Thoracic aorta (tissue), 2 donors: ENCODE measurements at regions not wholly inside any gene's neighbourhood (a gene's known extent, or its start where the extent isn't known, plus 50 kb on each side); places are given as distances from the start of the nearest gene placed in this dataset.
A peak's percentile ranks its signal among the peaks of the same experiment; 100 is the strongest.

Experiments
- ATAC-seq: fragments of 150-250 bp; one replicate; pipeline ENCODE4 v1.8.0; 2017; ENCODE audit warnings: low read depth; ENCODE audit not compliant: insufficient number of reproducible peaks, low FRiP score
- DNase-seq: peaks from one replicate; pipeline ENCODE4 v3.0.0-alpha.2; 2020; ENCODE audit warnings: low spot score
- H3K27ac ChIP-seq, 2 donors: fragments of 200-600 bp; sonication (generic); 1 replicate in 1 of 2; 2 replicates in 1 of 2; pipeline ENCODE4 v1.5.1; 2016; ENCODE audit warnings: mild to moderate bottlenecking in 2 of 2, moderate library complexity in 2 of 2
- H3K27me3 ChIP-seq: fragments of 200-600 bp; sonication (generic); replicated peaks from 2 replicates; pipeline ENCODE4 v1.6.0; 2016; ENCODE audit warnings: mild to moderate bottlenecking; ENCODE audit not compliant: insufficient read depth
- H3K36me3 ChIP-seq: fragments of 200-600 bp; sonication (generic); one replicate; pipeline ENCODE4 v1.5.1; 2016
- H3K4me1 ChIP-seq, 2 donors: fragments of 200-600 bp; sonication (generic); 1 replicate in 1 of 2; 2 replicates in 1 of 2; pipeline versions ENCODE4 v1.5.1 to v1.6.0; 2016; ENCODE audit warnings: low read depth in 2 of 2, mild to moderate bottlenecking in 1 of 2; ENCODE audit not compliant: control insufficient read depth in 1 of 2
- H3K4me3 ChIP-seq: fragments of 200-600 bp; sonication (generic); 2 replicates; pipeline ENCODE4 v1.5.1; 2016; ENCODE audit warnings: mild to moderate bottlenecking
- H3K9me3 ChIP-seq: fragments of 200-600 bp; sonication (generic); 2 replicates; pipeline ENCODE4 v1.5.1; 2016
- TF ChIP-seq, protein P1 (sequence below): fragments of 200-600 bp; sonication (generic); IDR thresholded peaks from one replicate; pipeline ENCODE4 v1.5.1; 2019; ENCODE audit warnings: antibody characterized with exemption

DNA sequence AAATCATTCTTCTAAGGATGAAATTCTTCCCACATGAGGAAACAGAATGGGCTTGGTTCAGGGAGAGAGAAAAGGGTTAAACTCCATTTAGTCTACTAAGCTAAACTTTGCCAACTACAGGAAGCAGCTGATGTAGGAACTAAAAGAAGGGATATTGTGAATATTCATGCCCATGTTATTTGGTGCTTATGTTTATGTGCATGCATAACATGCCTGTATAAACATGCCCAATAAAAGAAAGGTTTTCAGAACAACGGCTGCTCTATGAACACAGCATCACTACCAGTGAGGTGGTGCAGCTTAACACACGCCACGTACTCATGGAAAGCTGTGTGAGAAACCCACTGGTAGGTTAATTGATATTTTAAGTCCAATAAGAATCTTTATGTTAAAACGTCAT is 59.4 kb upstream of the VGLL4 start:
- Histone ChIP-seq H3K27me3 (no peaks in the 10 kb centered on the region), H3K36me3 (peaks cover 8% of the 10 kb centered on the region), H3K9me3 (no peaks in the 10 kb centered on the region), H3K4me3 (no peak overlapping the region), H3K4me1 (peaks cover 10 to 16% of the 10 kb centered on the region in 2 donors), H3K27ac (no peak overlapping the region)
- TF ChIP-seq, protein P1, sequence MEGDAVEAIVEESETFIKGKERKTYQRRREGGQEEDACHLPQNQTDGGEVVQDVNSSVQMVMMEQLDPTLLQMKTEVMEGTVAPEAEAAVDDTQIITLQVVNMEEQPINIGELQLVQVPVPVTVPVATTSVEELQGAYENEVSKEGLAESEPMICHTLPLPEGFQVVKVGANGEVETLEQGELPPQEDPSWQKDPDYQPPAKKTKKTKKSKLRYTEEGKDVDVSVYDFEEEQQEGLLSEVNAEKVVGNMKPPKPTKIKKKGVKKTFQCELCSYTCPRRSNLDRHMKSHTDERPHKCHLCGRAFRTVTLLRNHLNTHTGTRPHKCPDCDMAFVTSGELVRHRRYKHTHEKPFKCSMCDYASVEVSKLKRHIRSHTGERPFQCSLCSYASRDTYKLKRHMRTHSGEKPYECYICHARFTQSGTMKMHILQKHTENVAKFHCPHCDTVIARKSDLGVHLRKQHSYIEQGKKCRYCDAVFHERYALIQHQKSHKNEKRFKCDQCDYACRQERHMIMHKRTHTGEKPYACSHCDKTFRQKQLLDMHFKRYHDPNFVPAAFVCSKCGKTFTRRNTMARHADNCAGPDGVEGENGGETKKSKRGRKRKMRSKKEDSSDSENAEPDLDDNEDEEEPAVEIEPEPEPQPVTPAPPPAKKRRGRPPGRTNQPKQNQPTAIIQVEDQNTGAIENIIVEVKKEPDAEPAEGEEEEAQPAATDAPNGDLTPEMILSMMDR, result no peak
- DNase-seq, result no peak
- ATAC-seq, result no peak

DNA sequence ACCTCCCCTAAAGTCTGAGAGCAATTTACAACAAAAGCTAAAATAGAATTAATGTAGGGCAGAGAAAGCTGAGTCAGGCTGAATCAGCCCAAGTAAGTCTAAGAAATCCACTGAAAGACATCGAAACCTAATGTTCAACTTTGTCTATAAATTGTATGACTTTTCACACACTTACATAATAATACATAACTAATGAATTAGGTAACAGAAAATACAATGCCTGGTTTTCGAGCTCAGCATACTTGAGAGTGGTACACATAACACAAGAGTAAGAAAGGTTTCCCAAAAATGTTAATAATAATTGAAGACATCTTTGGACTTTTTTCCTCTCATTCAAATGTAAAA is 55.3 kb upstream of the VGLL4 start:
- peaks cover 8% of the 10 kb centered on the region for H3K36me3 ChIP-seq
- H3K4me3 ChIP-seq, result no peak overlapping the region
- DNase-seq (no peak), ATAC-seq (no peak)
- H3K9me3 ChIP-seq, result no peaks in the 10 kb centered on the region
- TF ChIP-seq, protein P1, result no peak
- peaks cover 15 to 39% of the 10 kb centered on the region in 2 donors for H3K4me1 ChIP-seq
- peak overlapping the region in 1 of 2 donors; percentile 14 for H3K27ac ChIP-seq
- H3K27me3 ChIP-seq, result no peaks in the 10 kb centered on the region

DNA sequence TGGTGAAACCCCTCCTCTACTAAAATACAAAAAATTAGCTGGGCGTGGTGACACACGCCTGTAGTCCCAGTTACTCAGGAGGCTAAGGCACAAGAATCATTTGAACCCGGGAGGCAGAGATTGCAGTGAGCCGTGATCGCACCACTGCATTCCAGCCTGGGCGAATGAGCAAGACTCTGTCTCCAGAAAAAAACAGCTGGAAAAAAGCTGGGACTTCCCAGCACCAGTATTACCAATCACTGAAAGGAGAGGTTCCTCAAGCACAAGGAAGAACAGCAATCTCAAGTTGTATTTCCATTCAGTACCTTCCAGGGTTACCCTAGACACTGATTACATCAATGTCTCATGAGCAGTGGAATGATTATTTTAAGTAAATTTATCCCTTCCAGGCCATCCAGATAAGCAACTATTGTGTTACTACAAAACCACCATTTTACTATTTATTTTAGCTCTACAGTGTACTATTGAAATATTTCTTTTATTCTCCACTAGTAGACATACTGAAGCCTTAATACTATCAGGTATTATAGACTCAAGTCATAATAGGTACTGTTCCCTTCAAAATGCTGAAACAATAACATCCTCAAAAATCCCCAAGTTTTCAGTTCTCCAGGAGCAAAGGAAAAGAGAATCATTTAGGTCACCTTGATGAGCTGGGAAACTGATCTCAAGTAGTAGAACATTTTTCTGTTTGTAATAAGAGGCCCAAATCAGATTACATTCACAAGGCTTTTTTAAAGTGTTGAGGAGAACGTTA is 54.8 kb upstream of the VGLL4 start:
- peak overlapping the region in 1 of 2 donors; percentile 14 for H3K27ac ChIP-seq
- no peaks in the 10 kb centered on the region for H3K9me3 ChIP-seq
- TF ChIP-seq, protein P1, result no peak
- peaks cover 15 to 39% of the 10 kb centered on the region in 2 donors for H3K4me1 ChIP-seq
- H3K4me3 ChIP-seq, result no peak overlapping the region
- DNase-seq, result no peak
- no peak for ATAC-seq
- no peaks in the 10 kb centered on the region for H3K27me3 ChIP-seq
- peaks cover 8% of the 10 kb centered on the region for H3K36me3 ChIP-seq

DNA sequence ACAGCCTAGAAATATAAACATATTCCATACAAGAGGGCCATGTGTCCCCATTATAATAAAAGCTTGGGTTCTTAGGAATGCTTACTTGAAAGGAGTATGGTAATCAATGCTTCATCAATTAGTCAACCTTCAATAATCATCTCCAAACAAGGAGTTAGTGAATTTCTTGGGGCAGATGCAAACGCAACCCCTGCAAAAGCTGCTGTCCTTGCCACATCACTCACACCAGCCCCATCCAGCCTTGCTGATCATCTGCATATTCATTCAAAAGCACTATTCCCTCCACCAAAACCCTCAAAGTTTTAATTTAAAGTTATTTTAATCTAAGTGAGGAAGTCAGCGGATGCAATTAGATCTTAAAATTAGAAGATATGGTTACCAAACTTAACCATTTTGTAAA is 54.0 kb upstream of the VGLL4 start:
- no peaks in the 10 kb centered on the region for H3K9me3 ChIP-seq
- ATAC-seq (no peak), DNase-seq (no peak)
- H3K4me3 ChIP-seq, result no peak overlapping the region
- H3K27ac ChIP-seq, result no peak overlapping the region
- H3K27me3 ChIP-seq, result no peaks in the 10 kb centered on the region
- TF ChIP-seq, protein P1, result no peak
- H3K4me1 ChIP-seq, result peaks cover 8 to 34% of the 10 kb centered on the region in 2 donors
- peaks cover 8% of the 10 kb centered on the region for H3K36me3 ChIP-seq

DNA sequence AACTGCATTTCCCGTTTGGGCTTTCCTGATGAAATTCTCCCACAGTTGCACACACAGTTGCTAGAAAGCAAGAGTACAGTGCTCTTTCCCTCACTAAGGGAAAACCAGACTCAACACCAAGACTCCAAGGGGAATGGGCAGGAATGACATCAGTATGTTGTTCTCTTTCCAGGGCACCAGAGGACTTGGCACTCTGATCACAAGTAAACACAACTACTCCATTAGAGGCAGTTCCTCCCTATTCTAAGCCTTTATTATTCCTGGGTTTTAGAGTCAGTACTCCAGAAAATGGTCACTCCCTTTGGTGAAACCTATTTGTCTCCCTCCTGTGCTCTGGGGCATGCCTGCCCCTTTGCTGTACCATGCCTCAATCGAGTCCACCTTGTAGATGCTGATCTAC is 52.3 kb upstream of the VGLL4 start:
- no peak for DNase-seq
- Histone ChIP-seq H3K4me3 (no peak overlapping the region), H3K27me3 (no peaks in the 10 kb centered on the region), H3K27ac (no peak overlapping the region), H3K4me1 (peaks cover 8 to 43% of the 10 kb centered on the region in 2 donors), H3K36me3 (peaks cover 6% of the 10 kb centered on the region), H3K9me3 (no peaks in the 10 kb centered on the region)
- TF ChIP-seq, protein P1, result no peak
- no peak for ATAC-seq
